GM12891 (cell line): ENCODE measurements at regions not wholly inside any gene's neighbourhood (a gene's known extent, or its start where the extent isn't known, plus 50 kb on each side); places are given as distances from the start of the nearest gene placed in this dataset.

ENCODE experiments used
- PAX5 ChIP-seq: IDR thresholded peaks from 2 replicates; pipeline ENCODE4 v1.6.1; 2011; ENCODE audit warnings: low read length, moderate library complexity, mild to moderate bottlenecking; ENCODE audit not compliant: insufficient read depth, severe bottlenecking
- POLR2A ChIP-seq: IDR thresholded peaks from 2 replicates; pipeline ENCODE4 v1.6.1; 2011; ENCODE audit warnings: low read depth, low read length, control low read depth

- TF ChIP-seq POLR2A = no peak
- no peak for TF ChIP-seq PAX5
Measured at GRCh38 chr6:51337277-51337676, 518.6 kb downstream of the TFAP2B start.
